Panc1 (cell line): ENCODE measurements at regions not wholly inside any gene's neighbourhood (a gene's known extent, or its start where the extent isn't known, plus 50 kb on each side); places are given as distances from the start of the nearest gene placed in this dataset.

Experiments
- ATAC-seq: fragments of 200-7000 bp; cut with Tn5 transposase; 2 replicates; pipeline ENCODE4 v1.9.1; 2020; ENCODE audit warnings: mild to moderate bottlenecking, moderate library complexity
- BruUV-seq: library from RNA; stranded (reverse); fragments of 400-500 nt; replicated peaks from 2 replicates; lab custom pipeline; 2021; lab: Mats Ljungman, UMichigan
- CTCF ChIA-PET: fragments of 300-600 bp; sonication (Branson Sonifier 250); formaldehyde crosslinking; loops from one replicate; lab custom pipeline; 2022; ENCODE audit warnings: antibody characterized with exemption; lab: Charles Lee
- POLR2A ChIA-PET: fragments of 300-600 bp; sonication (Branson Sonifier 250); formaldehyde crosslinking; loops from one replicate; lab custom pipeline; 2022; ENCODE audit warnings: antibody characterized with exemption; lab: Charles Lee
- DNase-seq: peaks from one replicate; pipeline ENCODE4 v3.0.0-alpha.2; 2010; ENCODE audit warnings: low read depth, low spot score
- H3K27ac ChIP-seq: 2 replicates; pipeline ENCODE4 v1.5.1; 2011; ENCODE audit warnings: mild to moderate bottlenecking, low read length, inconsistent platforms
- H3K27me3 ChIP-seq: fragments of 200-500 bp; sonication (Bioruptor generic); 2 replicates; pipeline ENCODE4 v1.6.0; 2014; ENCODE audit warnings: low read length, inconsistent platforms; ENCODE audit not compliant: control insufficient read depth, insufficient read depth
- H3K36me3 ChIP-seq: fragments of 200-500 bp; sonication (Bioruptor generic); 2 replicates; pipeline ENCODE4 v1.5.1; 2014; ENCODE audit warnings: inconsistent platforms, mild to moderate bottlenecking, low read length, moderate library complexity; ENCODE audit not compliant: control insufficient read depth, insufficient read depth
- H3K4me1 ChIP-seq: 2 replicates; pipeline ENCODE4 v1.5.1; 2011; ENCODE audit warnings: inconsistent platforms, mild to moderate bottlenecking, low read length, moderate library complexity; ENCODE audit not compliant: control insufficient read depth, insufficient read depth
- H3K4me3 ChIP-seq, 2 experiments: 2 replicates each; pipeline ENCODE4 v1.5.1; 2011 to 2012; ENCODE audit warnings: low read depth in 2 of 2, low read length in 2 of 2, mild to moderate bottlenecking in 2 of 2, inconsistent platforms in 1 of 2, moderate library complexity in 1 of 2
- H3K9me3 ChIP-seq: fragments of 200-500 bp; sonication (Bioruptor generic); 2 replicates; pipeline ENCODE4 v1.5.1; 2014; ENCODE audit warnings: low read depth, mild to moderate bottlenecking, inconsistent platforms, low read length, moderate library complexity; ENCODE audit not compliant: control insufficient read depth, insufficient read depth
- POLR2AphosphoS5 ChIP-seq: IDR thresholded peaks from 2 replicates; pipeline ENCODE4 v1.6.1; 2012; ENCODE audit warnings: mild to moderate bottlenecking, low read depth, low read length, moderate library complexity
- SIN3A ChIP-seq: IDR thresholded peaks from 2 replicates; pipeline ENCODE4 v1.6.1; 2012; ENCODE audit warnings: low read depth, mild to moderate bottlenecking, low read length, moderate library complexity, borderline replicate concordance; ENCODE audit not compliant: insufficient read depth
- TCF7L2 ChIP-seq: IDR thresholded peaks from 2 replicates; pipeline ENCODE4 v1.6.1; 2011; ENCODE audit warnings: mild to moderate bottlenecking, low read depth, low read length, inconsistent platforms
- in situ Hi-C: cut with HindIII; loops from 2 replicates; pipeline ENCODE4 v1.10.0; 2016; ENCODE audit warnings: low sequenced_read_pairs, low pct_unique_long_range_greater_than_20kb
- intact Hi-C: fragments of 100-400 bp; cut with micrococcal nuclease; formaldehyde crosslinking; loops from one replicate; pipeline ENCODE4 v1.10.0; 2022; ENCODE audit not compliant: unreplicated experiment
- TF ChIP-seq, protein P1 (sequence below): fragments of 450-650 bp; IDR thresholded peaks from 2 replicates; pipeline ENCODE4 v1.5.1; 2017; ENCODE audit warnings: mild to moderate bottlenecking
- TF ChIP-seq, protein P2 (sequence below), 2 experiments: IDR thresholded peaks; 2 replicates each; pipeline ENCODE4 v1.6.1; 2011 to 2012; ENCODE audit warnings: low read depth in 2 of 2, control low read depth in 1 of 2, low read length in 1 of 2, mild to moderate bottlenecking in 1 of 2, moderate library complexity in 1 of 2; ENCODE audit not compliant: insufficient read depth in 1 of 2

DNA sequence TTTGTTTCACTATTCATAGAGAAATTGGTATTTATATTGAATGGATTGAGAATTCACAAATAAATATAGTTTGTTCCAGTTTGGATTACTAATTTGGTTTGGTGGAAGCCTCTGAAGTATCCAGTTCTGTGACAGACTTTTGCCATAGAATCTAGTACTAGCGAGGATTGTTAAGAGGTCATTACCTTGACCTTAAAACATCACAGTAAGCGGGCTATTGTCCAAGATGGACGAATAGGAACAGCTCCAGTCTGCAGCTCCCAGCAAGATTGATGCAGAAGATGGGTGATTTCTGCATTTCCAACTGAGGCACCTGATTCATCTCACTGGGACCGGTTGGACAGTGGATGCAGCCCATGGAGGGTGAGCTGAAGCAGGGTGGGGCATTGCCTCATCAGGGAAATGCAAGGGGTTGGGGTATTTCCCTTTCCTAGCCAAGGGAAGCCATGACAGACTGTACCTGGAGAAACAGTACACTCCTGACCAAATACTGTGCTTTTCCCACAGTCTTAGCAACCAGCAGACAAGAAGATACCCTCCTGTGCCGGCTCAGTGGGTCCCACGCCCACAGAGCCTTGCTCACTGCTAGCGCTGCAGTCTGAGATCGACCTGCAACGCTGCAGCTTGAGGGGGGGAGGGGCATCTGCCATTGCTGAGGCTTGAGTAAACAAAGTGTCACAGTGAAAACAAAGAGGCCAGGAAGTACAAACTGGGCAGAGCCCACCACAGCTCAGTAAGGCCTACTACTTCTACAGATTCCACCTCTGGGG is 66.4 kb upstream of the NEDD9 start:
- Histone ChIP-seq H3K4me3 (no peak overlapping the region), H3K27me3 (no peaks in the 10 kb centered on the region), H3K36me3 (no peaks in the 10 kb centered on the region), H3K27ac (no peak overlapping the region), H3K9me3 (no peaks in the 10 kb centered on the region), H3K4me1 (no peaks in the 10 kb centered on the region)
- DNase-seq (no peak), ATAC-seq (no peak)
- ChIA-PET CTCF (no interaction called here), POLR2A (no interaction called here)
- BruUV-seq: no TSS peak
- no peak for TF ChIP-seq TCF7L2
- TF ChIP-seq, protein P1, sequence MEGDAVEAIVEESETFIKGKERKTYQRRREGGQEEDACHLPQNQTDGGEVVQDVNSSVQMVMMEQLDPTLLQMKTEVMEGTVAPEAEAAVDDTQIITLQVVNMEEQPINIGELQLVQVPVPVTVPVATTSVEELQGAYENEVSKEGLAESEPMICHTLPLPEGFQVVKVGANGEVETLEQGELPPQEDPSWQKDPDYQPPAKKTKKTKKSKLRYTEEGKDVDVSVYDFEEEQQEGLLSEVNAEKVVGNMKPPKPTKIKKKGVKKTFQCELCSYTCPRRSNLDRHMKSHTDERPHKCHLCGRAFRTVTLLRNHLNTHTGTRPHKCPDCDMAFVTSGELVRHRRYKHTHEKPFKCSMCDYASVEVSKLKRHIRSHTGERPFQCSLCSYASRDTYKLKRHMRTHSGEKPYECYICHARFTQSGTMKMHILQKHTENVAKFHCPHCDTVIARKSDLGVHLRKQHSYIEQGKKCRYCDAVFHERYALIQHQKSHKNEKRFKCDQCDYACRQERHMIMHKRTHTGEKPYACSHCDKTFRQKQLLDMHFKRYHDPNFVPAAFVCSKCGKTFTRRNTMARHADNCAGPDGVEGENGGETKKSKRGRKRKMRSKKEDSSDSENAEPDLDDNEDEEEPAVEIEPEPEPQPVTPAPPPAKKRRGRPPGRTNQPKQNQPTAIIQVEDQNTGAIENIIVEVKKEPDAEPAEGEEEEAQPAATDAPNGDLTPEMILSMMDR: no peak
- TF ChIP-seq, protein P2, sequence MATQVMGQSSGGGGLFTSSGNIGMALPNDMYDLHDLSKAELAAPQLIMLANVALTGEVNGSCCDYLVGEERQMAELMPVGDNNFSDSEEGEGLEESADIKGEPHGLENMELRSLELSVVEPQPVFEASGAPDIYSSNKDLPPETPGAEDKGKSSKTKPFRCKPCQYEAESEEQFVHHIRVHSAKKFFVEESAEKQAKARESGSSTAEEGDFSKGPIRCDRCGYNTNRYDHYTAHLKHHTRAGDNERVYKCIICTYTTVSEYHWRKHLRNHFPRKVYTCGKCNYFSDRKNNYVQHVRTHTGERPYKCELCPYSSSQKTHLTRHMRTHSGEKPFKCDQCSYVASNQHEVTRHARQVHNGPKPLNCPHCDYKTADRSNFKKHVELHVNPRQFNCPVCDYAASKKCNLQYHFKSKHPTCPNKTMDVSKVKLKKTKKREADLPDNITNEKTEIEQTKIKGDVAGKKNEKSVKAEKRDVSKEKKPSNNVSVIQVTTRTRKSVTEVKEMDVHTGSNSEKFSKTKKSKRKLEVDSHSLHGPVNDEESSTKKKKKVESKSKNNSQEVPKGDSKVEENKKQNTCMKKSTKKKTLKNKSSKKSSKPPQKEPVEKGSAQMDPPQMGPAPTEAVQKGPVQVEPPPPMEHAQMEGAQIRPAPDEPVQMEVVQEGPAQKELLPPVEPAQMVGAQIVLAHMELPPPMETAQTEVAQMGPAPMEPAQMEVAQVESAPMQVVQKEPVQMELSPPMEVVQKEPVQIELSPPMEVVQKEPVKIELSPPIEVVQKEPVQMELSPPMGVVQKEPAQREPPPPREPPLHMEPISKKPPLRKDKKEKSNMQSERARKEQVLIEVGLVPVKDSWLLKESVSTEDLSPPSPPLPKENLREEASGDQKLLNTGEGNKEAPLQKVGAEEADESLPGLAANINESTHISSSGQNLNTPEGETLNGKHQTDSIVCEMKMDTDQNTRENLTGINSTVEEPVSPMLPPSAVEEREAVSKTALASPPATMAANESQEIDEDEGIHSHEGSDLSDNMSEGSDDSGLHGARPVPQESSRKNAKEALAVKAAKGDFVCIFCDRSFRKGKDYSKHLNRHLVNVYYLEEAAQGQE (IDR thresholded peaks at IDR 0.05; ENCODE audit: insufficient read depth in 1 of 2, low read depth in 2 of 2, low read length in 1 of 2): no peak
- no peak for TF ChIP-seq SIN3A
- TF ChIP-seq POLR2AphosphoS5: no peak
- in situ Hi-C loops (no loop called here), intact Hi-C loops (no loop called here)

DNA sequence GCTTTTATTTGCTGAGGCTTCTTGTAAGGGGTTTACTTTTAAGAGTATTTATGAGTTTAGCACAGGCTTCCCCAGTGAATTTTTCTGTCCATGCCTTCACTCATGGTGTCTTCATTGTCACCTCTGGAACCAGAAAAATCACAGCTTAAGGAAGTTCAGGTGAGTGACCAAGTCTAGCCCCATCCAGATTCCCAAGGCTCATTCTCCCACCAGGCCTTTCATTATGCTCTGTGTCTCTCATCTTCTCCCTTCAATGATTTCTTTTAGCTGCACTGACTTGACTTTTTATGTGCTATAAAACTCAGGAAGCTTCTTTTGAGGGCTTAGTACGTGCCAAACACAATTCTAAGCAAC is 64.9 kb upstream of the NEDD9 start:
- DNase-seq (no peak), ATAC-seq (no peak)
- ChIA-PET POLR2A (no interaction called here), CTCF (no interaction called here)
- H3K27ac ChIP-seq: no peak overlapping the region
- H3K9me3 ChIP-seq: no peaks in the 10 kb centered on the region
- no peak overlapping the region for H3K4me3 ChIP-seq
- TF ChIP-seq, protein P1: no peak
- TF ChIP-seq SIN3A (no peak), POLR2AphosphoS5 (no peak), TCF7L2 (no peak)
- TF ChIP-seq, protein P2 (IDR thresholded peaks at IDR 0.05; ENCODE audit: insufficient read depth in 1 of 2, low read depth in 2 of 2, low read length in 1 of 2): no peak
- no TSS peak for BruUV-seq
- no peaks in the 10 kb centered on the region for H3K36me3 ChIP-seq
- in situ Hi-C loops: no loop called here
- H3K27me3 ChIP-seq: no peaks in the 10 kb centered on the region
- H3K4me1 ChIP-seq: no peaks in the 10 kb centered on the region
- intact Hi-C loops: no loop called here
